ENCODE measurements at regions not wholly inside any gene's neighbourhood (a gene's known extent, or its start where the extent isn't known, plus 50 kb on each side); places are given as distances from the start of the nearest gene placed in this dataset.

DNA sequence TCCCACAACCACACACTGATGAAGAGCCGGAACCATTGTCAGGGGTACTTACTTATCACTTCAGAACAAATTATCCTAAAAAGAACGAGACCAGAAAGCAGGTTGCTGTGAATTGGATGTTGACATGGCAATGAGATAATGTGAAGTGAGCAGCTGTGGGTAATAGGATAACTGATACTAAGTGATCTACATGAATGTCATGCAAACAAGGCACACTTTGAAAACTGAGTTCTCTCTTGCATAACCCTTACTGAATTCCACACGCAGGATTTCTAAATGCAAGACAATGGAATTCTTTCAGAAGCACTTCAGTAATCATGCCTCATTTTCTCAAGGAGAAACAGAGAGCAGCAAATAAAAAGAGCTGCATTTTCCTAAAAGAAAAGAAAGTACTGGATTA lies 242.5 kb upstream of the TMEM229A start:
- TF ChIP-seq, protein P1, sequence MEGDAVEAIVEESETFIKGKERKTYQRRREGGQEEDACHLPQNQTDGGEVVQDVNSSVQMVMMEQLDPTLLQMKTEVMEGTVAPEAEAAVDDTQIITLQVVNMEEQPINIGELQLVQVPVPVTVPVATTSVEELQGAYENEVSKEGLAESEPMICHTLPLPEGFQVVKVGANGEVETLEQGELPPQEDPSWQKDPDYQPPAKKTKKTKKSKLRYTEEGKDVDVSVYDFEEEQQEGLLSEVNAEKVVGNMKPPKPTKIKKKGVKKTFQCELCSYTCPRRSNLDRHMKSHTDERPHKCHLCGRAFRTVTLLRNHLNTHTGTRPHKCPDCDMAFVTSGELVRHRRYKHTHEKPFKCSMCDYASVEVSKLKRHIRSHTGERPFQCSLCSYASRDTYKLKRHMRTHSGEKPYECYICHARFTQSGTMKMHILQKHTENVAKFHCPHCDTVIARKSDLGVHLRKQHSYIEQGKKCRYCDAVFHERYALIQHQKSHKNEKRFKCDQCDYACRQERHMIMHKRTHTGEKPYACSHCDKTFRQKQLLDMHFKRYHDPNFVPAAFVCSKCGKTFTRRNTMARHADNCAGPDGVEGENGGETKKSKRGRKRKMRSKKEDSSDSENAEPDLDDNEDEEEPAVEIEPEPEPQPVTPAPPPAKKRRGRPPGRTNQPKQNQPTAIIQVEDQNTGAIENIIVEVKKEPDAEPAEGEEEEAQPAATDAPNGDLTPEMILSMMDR (conservative IDR thresholded peaks at IDR 0.05; ENCODE audit: low read depth in 2 of 2): no peak
- TF ChIP-seq POLR2AphosphoS5 (IDR thresholded peaks at IDR 0.05; ENCODE audit: low read depth) (no peak), EZH2phosphoT487 (IDR thresholded peaks at IDR 0.05; ENCODE audit: unreplicated experiment) (no peak), EZH2 (IDR thresholded peaks at IDR 0.05; ENCODE audit: low read depth, unreplicated experiment) (no peak), ZNF114 (CRISPR knock-in tag; IDR thresholded peaks at IDR 0.05) (no peak), JUNB (IDR thresholded peaks at IDR 0.05; ENCODE audit: unreplicated experiment) (no peak)
- TF ChIP-seq, protein P2, sequence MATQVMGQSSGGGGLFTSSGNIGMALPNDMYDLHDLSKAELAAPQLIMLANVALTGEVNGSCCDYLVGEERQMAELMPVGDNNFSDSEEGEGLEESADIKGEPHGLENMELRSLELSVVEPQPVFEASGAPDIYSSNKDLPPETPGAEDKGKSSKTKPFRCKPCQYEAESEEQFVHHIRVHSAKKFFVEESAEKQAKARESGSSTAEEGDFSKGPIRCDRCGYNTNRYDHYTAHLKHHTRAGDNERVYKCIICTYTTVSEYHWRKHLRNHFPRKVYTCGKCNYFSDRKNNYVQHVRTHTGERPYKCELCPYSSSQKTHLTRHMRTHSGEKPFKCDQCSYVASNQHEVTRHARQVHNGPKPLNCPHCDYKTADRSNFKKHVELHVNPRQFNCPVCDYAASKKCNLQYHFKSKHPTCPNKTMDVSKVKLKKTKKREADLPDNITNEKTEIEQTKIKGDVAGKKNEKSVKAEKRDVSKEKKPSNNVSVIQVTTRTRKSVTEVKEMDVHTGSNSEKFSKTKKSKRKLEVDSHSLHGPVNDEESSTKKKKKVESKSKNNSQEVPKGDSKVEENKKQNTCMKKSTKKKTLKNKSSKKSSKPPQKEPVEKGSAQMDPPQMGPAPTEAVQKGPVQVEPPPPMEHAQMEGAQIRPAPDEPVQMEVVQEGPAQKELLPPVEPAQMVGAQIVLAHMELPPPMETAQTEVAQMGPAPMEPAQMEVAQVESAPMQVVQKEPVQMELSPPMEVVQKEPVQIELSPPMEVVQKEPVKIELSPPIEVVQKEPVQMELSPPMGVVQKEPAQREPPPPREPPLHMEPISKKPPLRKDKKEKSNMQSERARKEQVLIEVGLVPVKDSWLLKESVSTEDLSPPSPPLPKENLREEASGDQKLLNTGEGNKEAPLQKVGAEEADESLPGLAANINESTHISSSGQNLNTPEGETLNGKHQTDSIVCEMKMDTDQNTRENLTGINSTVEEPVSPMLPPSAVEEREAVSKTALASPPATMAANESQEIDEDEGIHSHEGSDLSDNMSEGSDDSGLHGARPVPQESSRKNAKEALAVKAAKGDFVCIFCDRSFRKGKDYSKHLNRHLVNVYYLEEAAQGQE (IDR thresholded peaks at IDR 0.05; ENCODE audit: unreplicated experiment): no peak

Data from GM23338 (cell line).